Loucy (cell line): ENCODE measurements at regions not wholly inside any gene's neighbourhood (a gene's known extent, or its start where the extent isn't known, plus 50 kb on each side); places are given as distances from the start of the nearest gene placed in this dataset.

Experiments used
- H2AFZ ChIP-seq: fragments of 200-600 bp; sonication (generic); 2 replicates; pipeline ENCODE4 v1.6.0; 2016; ENCODE audit warnings: antibody characterized with exemption, mild to moderate bottlenecking, low read length, moderate library complexity
- H3F3A ChIP-seq: fragments of 200-600 bp; 2 replicates; pipeline ENCODE4 v1.6.0; 2016; ENCODE audit warnings: antibody characterized with exemption, low read depth, mild to moderate bottlenecking
- H3K27me3 ChIP-seq: fragments of 200-600 bp; sonication (generic); 2 replicates; pipeline ENCODE4 v1.6.1; 2014; ENCODE audit warnings: low read length, mild to moderate bottlenecking; ENCODE audit not compliant: insufficient read depth, poor library complexity, severe bottlenecking
- H3K36me3 ChIP-seq: fragments of 200-600 bp; sonication (generic); 2 replicates; pipeline ENCODE4 v1.6.1; 2016; ENCODE audit warnings: low read length; ENCODE audit not compliant: insufficient read depth
- H3K4me1 ChIP-seq: fragments of 200-600 bp; sonication (generic); 2 replicates; pipeline ENCODE4 v1.5.1; 2014; ENCODE audit warnings: low read length, mild to moderate bottlenecking; ENCODE audit not compliant: insufficient read depth, poor library complexity, severe bottlenecking
- H3K4me2 ChIP-seq: fragments of 200-600 bp; sonication (generic); 2 replicates; pipeline ENCODE4 v1.6.0; 2014; ENCODE audit warnings: antibody characterized with exemption, low read length, low read depth, mild to moderate bottlenecking; ENCODE audit not compliant: poor library complexity, severe bottlenecking
- H3K4me3 ChIP-seq: fragments of 200-600 bp; sonication (generic); 2 replicates; pipeline ENCODE4 v1.5.1; 2014; ENCODE audit warnings: low read length, mild to moderate bottlenecking, mixed read lengths; ENCODE audit not compliant: poor library complexity, severe bottlenecking
- H3K79me2 ChIP-seq: fragments of 200-600 bp; sonication (generic); 2 replicates; pipeline ENCODE4 v1.6.1; 2014; ENCODE audit warnings: low read length; ENCODE audit not compliant: insufficient read depth
- H3K9ac ChIP-seq: fragments of 200-600 bp; sonication (generic); 2 replicates; pipeline ENCODE4 v1.6.0; 2014; ENCODE audit warnings: mild to moderate bottlenecking, low read depth, low read length, moderate library complexity; ENCODE audit not compliant: poor library complexity, severe bottlenecking
- H3K9me2 ChIP-seq: fragments of 200-600 bp; sonication (generic); replicated peaks from 2 replicates; pipeline ENCODE4 v1.6.1; 2016; ENCODE audit warnings: low read depth, low read length, mixed read lengths
- H3K9me3 ChIP-seq: fragments of 200-600 bp; sonication (generic); 2 replicates; pipeline ENCODE4 v1.6.1; 2014; ENCODE audit warnings: mild to moderate bottlenecking, antibody characterized with exemption, low read length, low read depth; ENCODE audit not compliant: insufficient read depth
- H4K20me1 ChIP-seq: fragments of 200-600 bp; sonication (generic); 2 replicates; pipeline ENCODE4 v1.6.0; 2014; ENCODE audit warnings: antibody characterized with exemption, low read length, mild to moderate bottlenecking; ENCODE audit not compliant: insufficient read depth, poor library complexity, severe bottlenecking
- EZH2phosphoT487 ChIP-seq: fragments of 200-600 bp; IDR thresholded peaks from 2 replicates; pipeline ENCODE4 v1.6.1; 2018; ENCODE audit warnings: antibody characterized with exemption, mild to moderate bottlenecking, moderate library complexity, borderline replicate concordance
- TF ChIP-seq, protein P1 (sequence below): fragments of 200-600 bp; sonication (generic); conservative IDR thresholded peaks from 2 replicates; pipeline ENCODE4 v1.5.1; 2014; ENCODE audit warnings: mild to moderate bottlenecking, antibody characterized with exemption, low read length

DNA sequence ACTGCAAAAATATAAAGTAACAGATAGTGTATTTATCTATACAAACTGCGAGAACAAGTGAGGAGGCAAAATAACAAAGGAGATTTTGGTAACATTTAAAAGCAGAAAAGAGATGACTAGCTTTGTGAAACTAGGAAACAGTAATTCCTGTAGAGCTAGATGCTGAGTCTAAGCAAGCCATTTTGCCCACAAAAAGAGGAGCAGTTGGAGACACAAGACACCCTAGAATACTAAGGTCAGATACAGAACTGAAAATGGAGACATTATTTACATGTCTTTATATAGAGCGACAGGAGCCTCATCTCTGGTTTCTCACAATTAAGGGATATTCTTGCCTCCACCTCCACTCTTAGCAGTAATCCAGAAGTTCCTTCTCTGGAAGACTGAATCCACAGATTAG is 732.4 kb upstream of the GBE1 start:
- Histone ChIP-seq H3K4me2 (no peak overlapping the region), H3K4me3 (no peak overlapping the region), H3K9me2 (no peaks in the 10 kb centered on the region), H3K4me1 (no peaks in the 10 kb centered on the region), H3F3A (no peaks in the 10 kb centered on the region), H3K36me3 (no peaks in the 10 kb centered on the region), H3K27me3 (no peaks in the 10 kb centered on the region), H3K9me3 (no peaks in the 10 kb centered on the region), H4K20me1 (no peaks in the 10 kb centered on the region), H2AFZ (no peak overlapping the region), H3K9ac (no peak overlapping the region), H3K79me2 (no peaks in the 10 kb centered on the region)
- TF ChIP-seq, protein P1, sequence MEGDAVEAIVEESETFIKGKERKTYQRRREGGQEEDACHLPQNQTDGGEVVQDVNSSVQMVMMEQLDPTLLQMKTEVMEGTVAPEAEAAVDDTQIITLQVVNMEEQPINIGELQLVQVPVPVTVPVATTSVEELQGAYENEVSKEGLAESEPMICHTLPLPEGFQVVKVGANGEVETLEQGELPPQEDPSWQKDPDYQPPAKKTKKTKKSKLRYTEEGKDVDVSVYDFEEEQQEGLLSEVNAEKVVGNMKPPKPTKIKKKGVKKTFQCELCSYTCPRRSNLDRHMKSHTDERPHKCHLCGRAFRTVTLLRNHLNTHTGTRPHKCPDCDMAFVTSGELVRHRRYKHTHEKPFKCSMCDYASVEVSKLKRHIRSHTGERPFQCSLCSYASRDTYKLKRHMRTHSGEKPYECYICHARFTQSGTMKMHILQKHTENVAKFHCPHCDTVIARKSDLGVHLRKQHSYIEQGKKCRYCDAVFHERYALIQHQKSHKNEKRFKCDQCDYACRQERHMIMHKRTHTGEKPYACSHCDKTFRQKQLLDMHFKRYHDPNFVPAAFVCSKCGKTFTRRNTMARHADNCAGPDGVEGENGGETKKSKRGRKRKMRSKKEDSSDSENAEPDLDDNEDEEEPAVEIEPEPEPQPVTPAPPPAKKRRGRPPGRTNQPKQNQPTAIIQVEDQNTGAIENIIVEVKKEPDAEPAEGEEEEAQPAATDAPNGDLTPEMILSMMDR = no peak
- TF ChIP-seq EZH2phosphoT487 = no peak

DNA sequence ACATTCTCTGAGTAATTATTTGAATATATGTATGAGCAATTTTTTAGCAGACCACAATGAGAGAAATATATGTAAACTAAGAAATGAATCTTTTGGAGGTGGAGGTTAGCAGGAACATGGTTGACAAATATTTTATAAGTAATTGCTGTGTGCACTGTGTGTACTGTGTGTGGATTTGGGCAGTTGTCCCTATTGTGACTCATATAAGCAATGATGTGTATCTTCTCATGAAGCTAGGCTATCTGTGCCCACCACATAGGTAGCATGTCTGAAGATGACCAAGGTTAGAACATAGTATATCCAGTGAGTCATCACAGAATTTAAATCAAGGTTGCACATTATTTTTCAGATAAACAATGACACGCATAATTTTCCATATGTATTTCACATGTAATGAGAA is 713.9 kb upstream of the GBE1 start:
- Histone ChIP-seq H3K4me3 (no peak overlapping the region), H3K27me3 (no peaks in the 10 kb centered on the region), H2AFZ (no peak overlapping the region), H3K4me1 (no peaks in the 10 kb centered on the region), H3K4me2 (no peak overlapping the region), H4K20me1 (no peaks in the 10 kb centered on the region), H3F3A (no peaks in the 10 kb centered on the region), H3K79me2 (no peaks in the 10 kb centered on the region), H3K9me3 (no peaks in the 10 kb centered on the region; the same call in 1 of the 2 replicates), H3K9me2 (no peaks in the 10 kb centered on the region), H3K36me3 (no peaks in the 10 kb centered on the region), H3K9ac (no peak overlapping the region)
- no peak for TF ChIP-seq EZH2phosphoT487
- TF ChIP-seq, protein P1 = no peak

- TF ChIP-seq, protein P1 = no peak
- TF ChIP-seq EZH2phosphoT487 = no peak
- Histone ChIP-seq H4K20me1 (no peaks in the 10 kb centered on the region), H3K9me3 (no peaks in the 10 kb centered on the region; the same call in 1 of the 2 replicates), H3K4me2 (no peak overlapping the region), H3K9ac (no peak overlapping the region), H3K27me3 (no peaks in the 10 kb centered on the region), H2AFZ (no peak overlapping the region), H3F3A (no peaks in the 10 kb centered on the region), H3K4me3 (no peak overlapping the region), H3K36me3 (no peaks in the 10 kb centered on the region), H3K79me2 (no peaks in the 10 kb centered on the region), H3K4me1 (no peaks in the 10 kb centered on the region), H3K9me2 (no peaks in the 10 kb centered on the region)
These were observed 713.3 kb upstream of the GBE1 start for GRCh38 chr3:82474711-82475110.
